A549 (cell line): ENCODE measurements at regions not wholly inside any gene's neighbourhood (a gene's known extent, or its start where the extent isn't known, plus 50 kb on each side); places are given as distances from the start of the nearest gene placed in this dataset.

ENCODE experiments used
- ATAC-seq, 2 experiments: fragments of 200-7000 bp in 1 of 2; fragments of >200 bp in 1 of 2; cut with Nextera tagmentation in 1 of 2; cut with Tn5 transposase in 1 of 2; 3 replicates each; pipeline versions ENCODE4 v1.8.0 to v1.9.1; 2018 to 2020; ENCODE audit warnings: mild to moderate bottlenecking in 1 of 2, moderate library complexity in 1 of 2
- CTCF ChIA-PET: fragments of 300-600 bp; sonication (Branson Sonifier 250); formaldehyde crosslinking; extraction: SDS; loops from one replicate; lab custom pipeline; 2021; ENCODE audit warnings: antibody characterized with exemption, inconsistent platforms; lab: Yijun Ruan, JAX
- POLR2A ChIA-PET: fragments of 350-600 bp; formaldehyde crosslinking; extraction: SDS; loops from one replicate; lab custom pipeline; 2021; ENCODE audit warnings: antibody characterized with exemption, inconsistent platforms; lab: Yijun Ruan, JAX
- DNase-seq, 2 experiments: peaks; one replicate each; pipeline versions ENCODE4 v3.0.0 to v3.0.0-alpha.2; 2011 to 2016; ENCODE audit warnings: low read depth in 1 of 2, low spot score in 1 of 2
- FAIRE-seq: peaks from 2 replicates; lab custom pipeline; 2011; peaks lifted over from hg19 to GRCh38; lab: Jason Lieb, UNC
- H3K27ac ChIP-seq, 2 experiments: fragments of >200 bp; sonication (Bioruptor Twin); formaldehyde crosslinking; 3 replicates each; pipeline ENCODE4 v1.5.1; 2016 to 2017
- H3K4me1 ChIP-seq: fragments of >200 bp; sonication (Bioruptor Twin); formaldehyde crosslinking; 3 replicates; pipeline ENCODE4 v1.6.1; 2016
- H3K4me2 ChIP-seq: fragments of >200 bp; sonication (Bioruptor Twin); formaldehyde crosslinking; 3 replicates; pipeline ENCODE4 v1.6.1; 2016
- H3K4me3 ChIP-seq: fragments of >200 bp; sonication (Bioruptor Twin); formaldehyde crosslinking; 3 replicates; pipeline ENCODE4 v1.5.1; 2016
- H3K9me3 ChIP-seq: fragments of >200 bp; sonication (Bioruptor Twin); formaldehyde crosslinking; 3 replicates; pipeline ENCODE4 v1.6.1; 2016
- BCL3 ChIP-seq: fragments of >200 bp; sonication (Bioruptor Twin); formaldehyde crosslinking; IDR thresholded peaks from 3 replicates; pipeline ENCODE4 v1.6.1; 2016
- BHLHE40 ChIP-seq: IDR thresholded peaks from 2 replicates; pipeline ENCODE4 v1.6.1; 2012; ENCODE audit warnings: low read depth, low read length, inconsistent platforms
- CBX8 ChIP-seq: fragments of 200-600 bp; sonication (generic); IDR thresholded peaks from 2 replicates; pipeline ENCODE4 v1.6.1; 2016
- ESRRA ChIP-seq: fragments of 150-350 bp; IDR thresholded peaks from 2 replicates; pipeline ENCODE4 v1.6.1; 2014; ENCODE audit warnings: mild to moderate bottlenecking, low read length, borderline replicate concordance
- FOSL2 ChIP-seq, 2 experiments: fragments of 450-650 bp in 1 of 2; fragments of >200 bp in 1 of 2; sonication (Bioruptor Twin) in 1 of 2; formaldehyde crosslinking; IDR thresholded peaks; 2 replicates each; pipeline versions ENCODE4 v1.5.0 to v1.6.1; 2016 to 2020; ENCODE audit warnings: mild to moderate bottlenecking in 1 of 2, moderate library complexity in 1 of 2
- HOXA7 ChIP-seq: fragments of 250-450 bp; sonication (Bioruptor Pico); IDR thresholded peaks from 2 replicates; pipeline ENCODE4 v1.5.0; 2020; ENCODE audit warnings: mild to moderate bottlenecking, moderate library complexity
- MAFK ChIP-seq: fragments of 450-650 bp; IDR thresholded peaks from 2 replicates; pipeline ENCODE4 v1.6.1; 2014; ENCODE audit not compliant: partially characterized antibody
- REST ChIP-seq: fragments of 200-600 bp; sonication (generic); IDR thresholded peaks from 2 replicates; pipeline ENCODE4 v1.6.1; 2016; ENCODE audit warnings: antibody characterized with exemption, mild to moderate bottlenecking, moderate library complexity
- RFX5 ChIP-seq: fragments of 450-650 bp; IDR thresholded peaks from 2 replicates; pipeline ENCODE4 v1.7.1; 2014; ENCODE audit warnings: antibody characterized with exemption, mild to moderate bottlenecking, moderate library complexity
- RNF2 ChIP-seq: fragments of 200-600 bp; sonication (generic); IDR thresholded peaks from 2 replicates; pipeline ENCODE4 v1.6.1; 2016; ENCODE audit warnings: low read depth, mild to moderate bottlenecking, antibody characterized with exemption, moderate library complexity, borderline replicate concordance
- SMC3 ChIP-seq: fragments of >200 bp; sonication (Bioruptor Twin); formaldehyde crosslinking; IDR thresholded peaks from 3 replicates; pipeline ENCODE4 v1.6.1; 2018; ENCODE audit warnings: inconsistent platforms
- WGBS: methylation state at CpG from one replicate; pipeline ENCODE4 v1.1.6; 2017; ENCODE audit errors: missing lambda C conversion rate; 5-methylcytosine and 5-hydroxymethylcytosine counted together
- TF ChIP-seq, protein P1 (sequence below): fragments of 250-450 bp; sonication (Bioruptor Pico); IDR thresholded peaks from 2 replicates; pipeline ENCODE4 v1.5.0; 2020; ENCODE audit warnings: low read depth, mild to moderate bottlenecking, moderate library complexity
- TF ChIP-seq, protein P2 (sequence below): fragments of 450-650 bp; IDR thresholded peaks from 2 replicates; pipeline ENCODE4 v1.6.1; 2014; ENCODE audit warnings: antibody characterized with exemption
- TF ChIP-seq, protein P3 (sequence below): fragments of 150-350 bp; IDR thresholded peaks from 2 replicates; pipeline ENCODE4 v1.6.1; 2014; ENCODE audit warnings: low read depth, mild to moderate bottlenecking, low read length

DNA sequence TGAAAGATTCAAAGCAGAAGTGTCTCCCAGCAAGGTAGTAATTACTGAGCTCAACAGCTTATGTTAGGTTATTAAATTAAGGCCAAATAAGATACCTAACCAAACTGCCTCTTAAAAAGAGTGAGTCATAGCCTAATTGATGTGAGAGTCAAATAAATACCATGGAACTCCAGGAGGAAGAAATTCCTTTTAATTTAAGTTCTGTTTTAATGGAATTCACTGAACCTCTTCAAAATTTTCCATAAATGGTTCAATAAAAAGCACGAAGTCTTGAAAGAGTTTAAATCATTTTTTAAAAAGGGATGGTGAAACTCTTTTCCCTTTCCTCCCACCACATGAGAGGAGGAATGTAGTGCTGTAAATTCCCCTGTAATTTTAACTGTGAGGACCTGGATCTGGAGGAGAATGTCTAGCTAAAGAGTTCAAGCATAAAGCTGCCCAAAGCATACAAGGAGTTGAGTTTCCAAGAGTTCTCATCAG is 180.8 kb upstream of the MMADHC start:
- ChIA-PET CTCF (no interaction called here), POLR2A (no interaction called here)
- H3K4me2 ChIP-seq = peak overlapping the region; percentile 74
- peaks cover 43% of the 10 kb centered on the region for H3K4me1 ChIP-seq
- WGBS = 2% methylated on average over 1 of the region's 1 CpG
- H3K27ac ChIP-seq = peak overlapping the region; percentile 63 to 81
- FAIRE-seq (no peak), ATAC-seq (peak; percentile 27 to 70; a peak in 3 of 6 replicates), DNase-seq (no peak)
- TF ChIP-seq FOSL2 (IDR thresholded peaks at IDR 0.05) (no peak), FOSL2 (CRISPR knock-in tag; IDR thresholded peaks at IDR 0.05) (peak; percentile 56), ESRRA (no peak)
- TF ChIP-seq, protein P1, sequence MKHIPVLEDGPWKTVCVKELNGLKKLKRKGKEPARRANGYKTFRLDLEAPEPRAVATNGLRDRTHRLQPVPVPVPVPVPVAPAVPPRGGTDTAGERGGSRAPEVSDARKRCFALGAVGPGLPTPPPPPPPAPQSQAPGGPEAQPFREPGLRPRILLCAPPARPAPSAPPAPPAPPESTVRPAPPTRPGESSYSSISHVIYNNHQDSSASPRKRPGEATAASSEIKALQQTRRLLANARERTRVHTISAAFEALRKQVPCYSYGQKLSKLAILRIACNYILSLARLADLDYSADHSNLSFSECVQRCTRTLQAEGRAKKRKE (CRISPR knock-in tag) = no peak
- H3K9me3 ChIP-seq = no peaks in the 10 kb centered on the region
- H3K4me3 ChIP-seq = no peak overlapping the region

- DNase-seq (peak in 1 of 2 experiments; percentile 61), ATAC-seq (peak; percentile 84 to 86), FAIRE-seq (no peak)
- 0 out of 3 replicates have a peak overlapping the region, but pooled peaks have one; percentile 5 for H3K4me3 ChIP-seq
- 7% methylated on average over 3 of the region's 3 CpGs for WGBS
- ChIA-PET CTCF (interaction anchor here (0.6 to 1.4 kb wide), 2 partner anchors 16 to 19 kb away, joined by 3 to 4 read pairs; no protein-coding TSS in a partner anchor), POLR2A (no interaction called here)
- H3K9me3 ChIP-seq = no peaks in the 10 kb centered on the region
- H3K4me1 ChIP-seq = peaks cover 43% of the 10 kb centered on the region
- H3K4me2 ChIP-seq = peak overlapping the region; percentile 74
- no peak for TF ChIP-seq FOSL2 (IDR thresholded peaks at IDR 0.05)
- TF ChIP-seq FOSL2 (CRISPR knock-in tag; IDR thresholded peaks at IDR 0.05) = peak; percentile 37; the same call in 1 of the 2 replicates
- TF ChIP-seq SMC3 = no peak
- TF ChIP-seq, protein P2, sequence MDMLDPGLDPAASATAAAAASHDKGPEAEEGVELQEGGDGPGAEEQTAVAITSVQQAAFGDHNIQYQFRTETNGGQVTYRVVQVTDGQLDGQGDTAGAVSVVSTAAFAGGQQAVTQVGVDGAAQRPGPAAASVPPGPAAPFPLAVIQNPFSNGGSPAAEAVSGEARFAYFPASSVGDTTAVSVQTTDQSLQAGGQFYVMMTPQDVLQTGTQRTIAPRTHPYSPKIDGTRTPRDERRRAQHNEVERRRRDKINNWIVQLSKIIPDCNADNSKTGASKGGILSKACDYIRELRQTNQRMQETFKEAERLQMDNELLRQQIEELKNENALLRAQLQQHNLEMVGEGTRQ = peak; percentile 39
- peak overlapping the region; percentile 63 to 81 for H3K27ac ChIP-seq
These were observed 180.0 kb upstream of the MMADHC start for GRCh38 chr2:149767516-149767974.

DNA sequence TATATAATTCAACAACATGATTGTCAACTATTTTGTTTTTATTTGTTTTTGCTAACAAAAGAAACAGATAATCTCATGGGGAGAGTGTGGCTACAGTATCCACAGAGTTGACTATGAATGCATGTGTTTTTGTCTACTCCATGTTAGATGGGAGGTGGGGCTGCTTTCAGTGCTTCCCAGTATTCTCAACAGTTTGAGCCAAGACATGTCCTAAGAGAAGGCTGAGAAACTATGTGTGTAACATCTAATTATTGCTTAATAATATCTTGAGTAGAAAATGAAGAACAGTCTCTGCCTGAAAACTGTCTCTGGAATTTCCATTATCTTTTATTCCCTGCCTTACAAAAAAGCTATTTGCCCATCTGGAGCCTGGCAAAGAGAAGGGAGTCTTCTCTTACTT is 178.8 kb upstream of the MMADHC start:
- TF ChIP-seq, protein P3, sequence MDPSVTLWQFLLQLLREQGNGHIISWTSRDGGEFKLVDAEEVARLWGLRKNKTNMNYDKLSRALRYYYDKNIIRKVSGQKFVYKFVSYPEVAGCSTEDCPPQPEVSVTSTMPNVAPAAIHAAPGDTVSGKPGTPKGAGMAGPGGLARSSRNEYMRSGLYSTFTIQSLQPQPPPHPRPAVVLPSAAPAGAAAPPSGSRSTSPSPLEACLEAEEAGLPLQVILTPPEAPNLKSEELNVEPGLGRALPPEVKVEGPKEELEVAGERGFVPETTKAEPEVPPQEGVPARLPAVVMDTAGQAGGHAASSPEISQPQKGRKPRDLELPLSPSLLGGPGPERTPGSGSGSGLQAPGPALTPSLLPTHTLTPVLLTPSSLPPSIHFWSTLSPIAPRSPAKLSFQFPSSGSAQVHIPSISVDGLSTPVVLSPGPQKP = no peak
- TF ChIP-seq MAFK (no peak), RFX5 (no peak), RNF2 (no peak), BCL3 (no peak), REST (no peak), HOXA7 (CRISPR knock-in tag) (no peak), CBX8 (no peak), BHLHE40 (no peak)
- H3K4me3 ChIP-seq = no peak overlapping the region
- CTCF ChIA-PET = interaction anchor here (1.4 kb wide), 1 partner anchor 15 kb away, joined by 4 read pairs; no protein-coding TSS in a partner anchor
- H3K4me2 ChIP-seq = no peak overlapping the region; the same call in 2 of the 3 replicates
- no peak for ATAC-seq
- H3K27ac ChIP-seq = peak overlapping the region; percentile 63 to 64; a peak in 4 of 6 replicates
- POLR2A ChIA-PET = no interaction called here
- no peak for FAIRE-seq
- peaks cover 43% of the 10 kb centered on the region for H3K4me1 ChIP-seq
- H3K9me3 ChIP-seq = no peaks in the 10 kb centered on the region
- no peak for DNase-seq
